Smooth muscle cell (in vitro differentiated cells): ENCODE measurements at regions not wholly inside any gene's neighbourhood (a gene's known extent, or its start where the extent isn't known, plus 50 kb on each side); places are given as distances from the start of the nearest gene placed in this dataset.

Experiments
- DNase-seq: peaks from one replicate; lab custom pipeline; 2025; ENCODE audit not compliant: unreplicated experiment; lab: John Stamatoyannopoulos, UW
- H2AFZ ChIP-seq: fragments of 200-600 bp; sonication (generic); 2 replicates; pipeline ENCODE4 v1.6.0; 2016; ENCODE audit warnings: antibody characterized with exemption, low read depth, mild to moderate bottlenecking
- H3F3A ChIP-seq: fragments of 200-600 bp; sonication (generic); 2 replicates; pipeline ENCODE4 v1.6.0; 2017; ENCODE audit warnings: antibody characterized with exemption, low read depth
- H3K27ac ChIP-seq: fragments of 200-600 bp; sonication (generic); 2 replicates; pipeline ENCODE4 v1.5.1; 2016; ENCODE audit warnings: low read depth, mild to moderate bottlenecking
- H3K27me3 ChIP-seq: fragments of 200-600 bp; sonication (generic); 2 replicates; pipeline ENCODE4 v1.6.1; 2016; ENCODE audit warnings: low read depth, mild to moderate bottlenecking
- H3K36me3 ChIP-seq: fragments of 200-600 bp; sonication (generic); 2 replicates; pipeline ENCODE4 v1.5.1; 2016; ENCODE audit warnings: low read depth
- H3K4me1 ChIP-seq: fragments of 200-600 bp; sonication (generic); 2 replicates; pipeline ENCODE4 v1.5.1; 2016; ENCODE audit warnings: low read depth
- H3K4me2 ChIP-seq: fragments of 200-600 bp; sonication (generic); 2 replicates; pipeline ENCODE4 v1.6.0; 2016; ENCODE audit warnings: mild to moderate bottlenecking
- H3K4me3 ChIP-seq: fragments of 200-600 bp; sonication (generic); 2 replicates; pipeline ENCODE4 v1.5.1; 2016; ENCODE audit warnings: mild to moderate bottlenecking
- H3K79me2 ChIP-seq: fragments of 200-600 bp; sonication (generic); 2 replicates; pipeline ENCODE4 v1.6.0; 2016; ENCODE audit warnings: low read depth, mild to moderate bottlenecking
- H3K9ac ChIP-seq: fragments of 200-600 bp; sonication (generic); 2 replicates; pipeline ENCODE4 v1.6.0; 2016; ENCODE audit warnings: low read depth
- H3K9me3 ChIP-seq: fragments of 200-600 bp; sonication (generic); replicated peaks from 2 replicates; pipeline ENCODE4 v1.5.1; 2016; ENCODE audit warnings: low read depth
- H4K20me1 ChIP-seq: fragments of 200-600 bp; sonication (generic); 2 replicates; pipeline ENCODE4 v1.6.0; 2016; ENCODE audit warnings: low read depth
- CTCF ChIP-seq: fragments of 200-600 bp; sonication (generic); IDR thresholded peaks from 2 replicates; pipeline ENCODE4 v1.5.1; 2017; ENCODE audit warnings: borderline replicate concordance, mild to moderate bottlenecking, antibody characterized with exemption; ENCODE audit not compliant: insufficient read depth, poor library complexity, severe bottlenecking
- WGBS: methylation state at CpG from one replicate; pipeline ENCODE4 v1.1.7; 2016; ENCODE audit warnings: low lambda C conversion rate; 5-methylcytosine and 5-hydroxymethylcytosine counted together

GRCh38 chr10:131840788-131841118 lies 60.1 kb upstream of the PPP2R2D start:
- no peak overlapping the region for H3K9ac ChIP-seq
- WGBS, result 98% methylated on average over 3 of the region's 3 CpGs
- H3K4me2 ChIP-seq, result no peak overlapping the region
- DNase-seq, result no peak
- H2AFZ ChIP-seq, result no peak overlapping the region
- H3K36me3 ChIP-seq, result no peaks in the 10 kb centered on the region
- TF ChIP-seq CTCF, result no peak
- no peak overlapping the region for H3K4me3 ChIP-seq
- H3K4me1 ChIP-seq, result no peaks in the 10 kb centered on the region
- no peaks in the 10 kb centered on the region for H4K20me1 ChIP-seq
- H3F3A ChIP-seq, result no peaks in the 10 kb centered on the region
- H3K27ac ChIP-seq, result no peak overlapping the region
- H3K9me3 ChIP-seq, result no peaks in the 10 kb centered on the region
- H3K27me3 ChIP-seq, result peaks cover 6% of the 10 kb centered on the region
- no peaks in the 10 kb centered on the region for H3K79me2 ChIP-seq

GRCh38 chr10:131841131-131841660 lies 59.6 kb upstream of the PPP2R2D start:
- no peak overlapping the region for H3K4me2 ChIP-seq
- no peak overlapping the region for H3K9ac ChIP-seq
- no peak overlapping the region for H3K27ac ChIP-seq
- peaks cover 6% of the 10 kb centered on the region for H3K27me3 ChIP-seq
- H4K20me1 ChIP-seq, result no peaks in the 10 kb centered on the region
- no peak overlapping the region for H3K4me3 ChIP-seq
- no peak for TF ChIP-seq CTCF
- H3K36me3 ChIP-seq, result no peaks in the 10 kb centered on the region
- no peaks in the 10 kb centered on the region for H3K79me2 ChIP-seq
- no peak overlapping the region for H2AFZ ChIP-seq
- 86% methylated on average over 19 of the region's 19 CpGs for WGBS
- no peak for DNase-seq
- no peaks in the 10 kb centered on the region for H3K9me3 ChIP-seq
- no peaks in the 10 kb centered on the region for H3K4me1 ChIP-seq
- H3F3A ChIP-seq, result no peaks in the 10 kb centered on the region

DNA sequence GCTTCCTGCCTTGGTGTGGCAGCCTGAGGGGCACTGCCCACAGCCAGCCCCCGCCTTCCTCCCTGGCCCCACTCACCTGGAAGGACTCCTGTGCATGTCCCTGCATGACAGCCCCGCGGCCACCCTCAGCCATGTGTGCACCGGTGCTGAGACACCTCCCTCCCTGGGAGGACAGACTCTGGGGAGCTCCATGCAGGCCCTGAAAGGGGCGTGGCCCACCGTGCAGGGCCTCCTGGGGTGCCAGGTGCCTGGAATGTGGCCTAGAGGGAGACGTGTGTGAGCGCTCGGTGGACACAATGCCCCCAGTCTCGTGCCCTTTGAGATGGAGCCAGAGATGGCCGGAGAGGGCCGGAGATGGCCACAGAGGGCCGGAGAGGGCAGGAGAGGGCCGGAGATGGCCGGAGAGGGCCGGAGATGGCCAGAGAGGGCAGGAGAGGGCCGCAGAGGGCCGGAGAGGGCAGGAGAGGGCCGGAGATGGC lies 59.1 kb upstream of the PPP2R2D start:
- no peak for TF ChIP-seq CTCF
- no peak overlapping the region for H3K9ac ChIP-seq
- no peak overlapping the region for H3K4me3 ChIP-seq
- no peaks in the 10 kb centered on the region for H3K79me2 ChIP-seq
- H3K27ac ChIP-seq, result no peak overlapping the region
- H3K4me1 ChIP-seq, result no peaks in the 10 kb centered on the region
- no peaks in the 10 kb centered on the region for H3F3A ChIP-seq
- peaks cover 6% of the 10 kb centered on the region for H3K27me3 ChIP-seq
- 88% methylated on average over 18 of the region's 19 CpGs for WGBS
- no peak for DNase-seq
- H3K9me3 ChIP-seq, result no peaks in the 10 kb centered on the region
- H3K36me3 ChIP-seq, result no peaks in the 10 kb centered on the region
- no peak overlapping the region for H2AFZ ChIP-seq
- H3K4me2 ChIP-seq, result no peak overlapping the region
- H4K20me1 ChIP-seq, result no peaks in the 10 kb centered on the region

DNA sequence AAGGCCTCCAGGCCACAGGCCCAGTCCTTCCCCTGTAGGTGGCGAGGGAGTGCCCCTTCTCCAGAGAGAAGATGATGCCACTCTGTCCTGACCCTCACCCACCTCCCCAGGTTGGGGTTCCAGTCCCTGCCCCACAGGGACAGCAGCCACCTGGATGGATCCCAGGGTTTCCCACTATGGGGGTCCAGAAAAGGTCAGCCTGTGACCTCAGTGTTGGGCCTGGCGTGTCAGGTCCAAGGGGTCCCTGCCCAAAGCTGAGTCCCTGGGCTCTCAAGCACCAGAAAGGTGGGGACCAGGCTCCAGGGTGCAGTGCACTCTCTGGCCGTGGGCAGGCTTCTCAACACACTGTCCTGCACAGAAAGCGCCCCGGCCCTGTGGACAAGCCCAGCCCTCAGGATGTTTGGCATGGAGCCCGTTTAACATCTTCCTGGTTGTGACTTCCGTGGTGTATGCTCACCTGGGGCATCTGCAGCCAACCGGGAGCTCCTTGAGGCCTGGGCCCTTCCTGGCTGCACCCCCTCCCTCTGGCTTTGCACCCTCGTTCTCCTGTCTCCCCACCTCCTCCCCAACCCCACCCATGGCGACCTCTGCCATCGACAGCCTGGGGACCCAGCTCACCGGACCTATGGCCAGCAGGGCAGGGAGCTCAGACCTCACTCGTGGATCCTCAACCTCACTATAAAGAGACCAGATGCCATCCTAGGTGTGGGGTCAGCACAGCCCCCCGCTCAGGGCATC lies 58.3 kb upstream of the PPP2R2D start:
- no peaks in the 10 kb centered on the region for H3K9me3 ChIP-seq
- no peaks in the 10 kb centered on the region for H3K79me2 ChIP-seq
- H3K36me3 ChIP-seq, result no peaks in the 10 kb centered on the region
- no peaks in the 10 kb centered on the region for H3F3A ChIP-seq
- no peaks in the 10 kb centered on the region for H4K20me1 ChIP-seq
- H3K27me3 ChIP-seq, result peaks cover 6% of the 10 kb centered on the region
- TF ChIP-seq CTCF, result no peak
- no peak overlapping the region for H3K27ac ChIP-seq
- no peak overlapping the region for H2AFZ ChIP-seq
- H3K4me3 ChIP-seq, result no peak overlapping the region
- no peak for DNase-seq
- H3K4me2 ChIP-seq, result no peak overlapping the region
- no peaks in the 10 kb centered on the region for H3K4me1 ChIP-seq
- WGBS, result 89% methylated on average over 14 of the region's 14 CpGs
- no peak overlapping the region for H3K9ac ChIP-seq
